ENCODE measurements at regions not wholly inside any gene's neighbourhood (a gene's known extent, or its start where the extent isn't known, plus 50 kb on each side); places are given as distances from the start of the nearest gene placed in this dataset.
"Not testable (repeated sequence)": the region's sequence is repeated elsewhere in the genome, so short reads cannot be mapped to it uniquely, and the experiment has no call there.

DNA sequence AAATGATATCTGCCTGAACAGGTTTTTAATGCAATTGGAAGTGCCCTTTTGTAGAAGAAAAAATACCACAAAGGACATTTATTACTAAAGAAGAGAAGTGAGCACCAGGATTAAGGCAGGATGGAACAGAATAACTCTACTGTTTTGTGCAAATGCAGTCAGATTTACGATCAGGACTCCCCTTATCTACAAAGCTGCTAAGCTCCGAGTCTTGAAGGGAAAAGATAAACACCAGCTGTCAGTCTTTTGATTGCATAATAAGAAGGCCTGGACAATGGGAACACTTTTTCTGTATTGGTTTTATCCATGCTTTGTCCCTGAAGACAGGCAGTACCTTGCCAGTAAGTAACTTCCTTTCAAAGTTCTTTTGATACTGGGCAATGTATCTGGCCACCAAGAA, 797.9 kb upstream of the SLC35B3 start:
- DNase-seq, result no peak

DNA sequence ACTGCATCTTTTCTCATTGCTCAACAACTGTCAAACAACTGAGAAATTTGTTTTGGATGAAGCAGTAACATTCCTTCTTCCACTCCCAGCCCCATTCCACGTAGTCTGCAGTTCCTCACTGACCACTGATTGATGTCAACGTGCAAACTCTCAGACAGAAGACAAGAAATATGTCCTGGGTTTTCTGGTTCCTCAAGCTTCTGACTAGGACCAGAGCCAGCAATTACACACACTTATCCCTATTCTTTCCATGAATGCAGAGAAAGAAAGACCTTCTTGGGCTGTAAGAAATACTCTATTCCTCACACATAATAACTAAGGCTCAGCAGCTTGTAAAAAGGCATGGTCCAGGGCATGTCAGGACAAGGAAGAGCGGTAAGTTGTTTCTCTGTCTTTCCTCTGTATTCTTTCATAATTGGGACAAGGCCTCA, 790.1 kb upstream of the SLC35B3 start:
- no peak for DNase-seq

DNA sequence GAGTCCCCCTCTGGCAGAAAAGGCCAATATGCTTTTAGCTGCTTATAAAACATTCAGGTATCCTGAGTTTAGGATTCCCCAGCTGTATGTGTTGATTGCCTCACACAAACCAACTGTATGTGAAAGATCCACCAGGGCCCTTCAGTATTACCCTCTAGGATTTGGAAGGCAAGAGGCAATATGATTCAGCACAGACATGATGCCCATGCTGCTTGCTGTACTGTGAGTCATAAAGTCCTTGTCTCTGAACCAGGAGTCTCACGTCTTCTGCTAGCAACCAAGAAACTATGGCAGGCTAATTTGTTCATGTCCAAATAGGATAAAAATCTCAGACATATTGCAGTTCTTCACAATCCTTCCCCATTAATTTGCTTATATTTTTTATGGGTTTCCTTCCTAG, 789.2 kb upstream of the SLC35B3 start:
- no peak for DNase-seq

DNA sequence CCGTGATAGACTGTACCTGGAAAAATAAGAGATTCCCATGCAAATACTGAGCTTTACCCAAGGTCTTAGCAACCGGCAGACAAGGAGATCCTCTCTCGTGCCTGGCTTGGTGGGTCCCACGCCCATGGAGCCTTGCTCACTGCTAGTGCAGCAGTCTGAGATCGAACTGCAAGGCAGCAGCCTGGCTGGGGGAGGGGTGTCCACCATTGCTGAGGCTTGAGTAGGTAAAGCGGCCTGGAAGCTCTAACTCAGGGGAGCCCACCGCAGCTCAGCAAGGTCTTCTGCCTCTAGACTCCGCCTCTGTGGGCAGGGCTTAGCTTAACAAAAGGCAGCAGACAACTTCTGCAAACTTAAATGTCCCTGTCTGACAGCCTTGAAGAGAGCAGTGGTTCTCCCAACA, 778.4 kb upstream of the SLC35B3 start:
- DNase-seq, result not testable (repeated sequence)

DNA sequence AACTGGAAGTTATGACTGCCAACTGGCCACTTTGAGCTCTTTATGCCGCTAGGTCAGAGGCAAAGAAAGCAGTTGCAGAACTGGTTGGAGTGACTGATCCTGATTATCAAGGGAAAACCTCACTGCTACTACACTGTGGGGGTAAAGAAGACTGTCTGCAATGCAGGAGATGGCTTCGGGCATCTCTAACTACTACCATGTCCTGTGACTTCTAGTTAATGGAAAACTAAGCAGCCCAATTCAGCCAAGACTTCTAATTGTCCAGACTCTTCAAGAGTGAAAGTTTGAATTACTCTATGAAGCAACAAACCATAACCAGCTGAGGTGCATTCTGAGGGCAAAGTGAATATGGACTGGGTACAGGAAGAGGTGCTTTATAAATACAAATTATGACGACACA, 773.6 kb upstream of the SLC35B3 start:
- no peak for DNase-seq

DNA sequence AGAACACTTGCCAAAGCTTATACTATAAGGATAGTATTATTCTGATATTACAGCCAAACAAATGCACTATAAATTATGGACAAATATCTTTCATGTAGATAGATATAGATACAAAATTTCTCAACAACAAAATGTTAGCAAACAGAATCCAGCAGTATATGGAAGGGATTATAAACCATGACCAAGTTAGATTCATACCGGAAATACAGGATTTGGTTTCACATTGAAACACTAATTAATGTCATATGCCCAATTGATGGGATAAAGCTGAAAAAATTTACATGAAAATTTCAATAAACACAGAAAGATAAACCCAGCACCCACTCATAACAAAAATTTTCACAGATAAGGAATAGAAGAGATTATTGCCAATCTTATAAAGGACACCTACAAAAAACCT, 770.3 kb upstream of the SLC35B3 start:
- DNase-seq, result no peak

DNA sequence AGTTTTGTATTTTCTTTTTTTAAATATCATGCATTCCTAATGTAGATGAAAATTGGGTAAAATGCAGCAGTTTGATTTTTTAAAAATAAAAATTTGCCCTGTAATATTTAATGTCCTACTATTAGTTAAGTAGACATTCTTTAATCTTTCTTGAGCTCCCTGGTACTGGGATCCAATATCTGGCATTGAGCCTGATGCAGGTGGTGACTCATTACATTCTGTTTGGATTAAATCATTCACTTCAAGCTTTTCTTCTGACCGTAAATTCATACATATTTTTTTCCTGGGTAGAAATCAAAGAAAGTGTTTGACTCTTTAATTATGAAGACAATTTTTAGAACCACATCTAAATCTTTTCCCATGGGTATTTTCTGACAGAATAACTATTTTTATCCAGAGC, 768.8 kb upstream of the SLC35B3 start:
- no peak for DNase-seq

DNA sequence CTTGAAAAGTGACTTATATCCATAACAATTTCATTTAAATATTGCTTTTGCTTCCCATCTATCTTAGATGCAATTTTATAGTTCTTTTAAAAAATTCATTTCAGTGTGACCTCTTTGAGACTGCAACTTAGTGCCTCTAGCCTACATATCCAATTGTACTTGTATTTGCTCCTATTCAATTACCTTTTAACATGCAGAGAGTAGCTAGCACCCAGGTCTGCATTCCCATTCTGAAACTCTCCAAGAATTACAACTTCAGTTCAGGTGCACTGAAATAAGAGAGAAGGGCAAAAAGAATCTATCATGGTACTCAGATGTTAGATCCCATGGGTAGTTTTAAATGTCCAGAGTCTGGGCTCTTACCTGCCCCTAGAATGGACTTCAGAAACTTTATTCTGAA, 765.4 kb upstream of the SLC35B3 start:
- DNase-seq, result no peak

DNA sequence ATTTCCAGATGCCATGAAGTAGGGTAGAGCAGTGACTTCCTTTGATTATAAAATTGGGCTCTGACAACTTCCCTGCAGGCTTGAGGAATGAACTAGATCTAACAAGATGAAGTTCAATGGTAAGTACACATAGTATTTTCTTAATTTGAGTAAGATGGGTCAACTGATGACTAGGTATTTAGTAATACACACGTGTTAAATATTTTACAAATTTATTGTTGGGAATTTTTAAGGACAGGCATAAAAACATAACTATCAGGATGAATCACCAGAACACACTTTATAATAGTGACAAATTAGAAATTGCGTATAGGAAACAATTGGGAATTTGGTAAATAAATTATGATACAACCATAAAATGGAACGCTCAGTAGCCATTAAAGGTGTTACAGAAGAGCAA, 762.4 kb upstream of the SLC35B3 start:
- no peak for DNase-seq

DNA sequence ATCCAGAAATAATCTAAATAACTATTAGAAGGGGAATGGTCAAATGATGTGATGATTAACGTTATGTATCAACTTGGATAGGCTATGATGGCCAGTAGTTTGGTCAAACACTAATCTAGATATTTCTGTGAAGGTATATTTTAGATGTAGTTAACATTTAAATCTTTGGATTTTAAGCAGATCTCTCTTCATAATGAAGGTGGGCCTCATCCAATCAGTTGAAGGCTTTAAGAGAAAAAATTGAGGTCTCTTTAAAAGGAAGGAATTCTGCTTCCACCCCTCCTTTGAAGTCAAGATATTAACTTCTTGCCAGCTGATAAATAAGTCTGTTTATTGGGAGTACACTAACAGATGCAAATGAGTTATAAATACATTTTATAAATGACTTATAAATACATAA, 760.0 kb upstream of the SLC35B3 start:
- no peak for DNase-seq

DNA sequence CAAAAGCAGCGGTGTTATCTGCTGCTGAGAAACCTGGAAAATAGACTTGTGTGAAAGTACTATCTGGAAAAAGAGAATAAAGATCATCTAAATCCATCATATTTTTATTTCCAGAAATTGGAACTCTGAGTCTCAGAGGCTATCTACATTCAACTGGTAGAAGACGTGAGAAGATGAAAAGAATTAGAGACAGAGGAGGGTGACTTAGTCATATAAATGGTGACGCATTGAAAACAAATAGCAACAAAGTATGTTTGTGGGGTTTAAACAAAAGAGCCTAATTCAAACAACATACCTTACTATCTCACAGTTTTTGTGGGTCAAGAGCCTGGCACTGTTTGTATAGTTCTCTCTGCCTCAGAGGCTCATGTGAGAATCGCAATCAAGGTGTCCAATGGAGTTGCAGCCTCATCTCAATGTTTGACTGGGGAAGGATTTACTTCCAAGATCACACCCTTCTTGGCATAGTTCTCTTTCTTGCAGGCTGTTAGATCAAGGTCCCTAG, 757.1 kb upstream of the SLC35B3 start:
- DNase-seq, result no peak

DNA sequence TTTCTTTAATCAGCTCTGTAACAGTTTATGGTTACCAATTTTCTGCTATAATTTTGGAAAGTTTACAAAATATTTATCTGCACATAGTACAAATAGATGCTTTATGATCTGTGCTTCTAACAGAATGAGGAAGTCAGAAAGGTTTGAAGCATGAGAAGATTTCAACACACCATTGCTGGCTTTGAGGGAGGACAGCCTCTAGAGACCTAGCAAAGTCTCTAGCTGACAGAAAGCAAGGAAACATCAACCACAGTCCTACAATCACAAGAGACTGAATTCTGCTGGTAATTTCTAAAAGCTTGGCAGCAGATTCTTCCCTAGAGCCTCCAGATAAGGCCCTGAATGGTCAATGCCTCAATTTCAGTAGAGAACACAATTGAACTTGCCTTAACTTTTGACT, 750.8 kb upstream of the SLC35B3 start:
- DNase-seq, result no peak

DNA sequence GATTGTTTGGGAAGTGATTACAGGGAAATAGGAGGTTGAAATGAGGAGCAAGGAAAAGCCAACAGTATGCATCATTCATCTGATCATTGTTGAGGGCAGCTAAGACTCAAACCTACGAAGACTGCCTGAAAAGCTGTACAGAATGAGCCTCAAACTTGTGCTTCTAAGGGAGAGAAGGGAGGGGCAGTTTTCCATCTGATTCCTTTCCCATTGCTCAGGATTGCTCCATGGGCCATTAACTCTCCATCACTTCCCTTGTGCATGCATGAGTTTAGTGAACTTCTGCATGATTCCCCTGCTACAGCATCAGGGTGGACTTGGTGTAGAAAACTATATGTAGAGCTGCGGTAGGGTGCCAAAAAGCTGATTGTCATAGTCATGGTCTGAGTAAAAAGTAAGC, 742.7 kb upstream of the SLC35B3 start:
- DNase-seq, result no peak

DNA sequence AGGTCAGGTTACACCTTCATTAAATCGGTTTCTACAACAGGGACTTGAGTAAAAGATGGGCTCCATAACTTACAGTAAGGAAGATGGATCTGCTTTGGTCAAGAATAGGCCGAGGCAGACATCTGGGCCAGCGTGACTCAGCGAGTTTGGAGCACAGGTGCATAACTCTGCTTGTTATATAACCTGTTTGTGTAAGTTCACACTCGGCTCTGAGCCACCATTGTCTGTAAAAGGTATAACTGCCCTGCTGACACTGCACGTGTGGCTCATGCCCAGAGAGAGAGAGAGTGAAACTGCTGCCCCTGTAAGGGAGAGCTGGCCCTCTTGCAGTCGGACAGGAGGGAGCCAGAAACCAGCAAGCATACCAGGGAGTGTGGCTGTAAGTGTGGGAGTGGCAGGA, 737.9 kb upstream of the SLC35B3 start:
- DNase-seq, result no peak

DNA sequence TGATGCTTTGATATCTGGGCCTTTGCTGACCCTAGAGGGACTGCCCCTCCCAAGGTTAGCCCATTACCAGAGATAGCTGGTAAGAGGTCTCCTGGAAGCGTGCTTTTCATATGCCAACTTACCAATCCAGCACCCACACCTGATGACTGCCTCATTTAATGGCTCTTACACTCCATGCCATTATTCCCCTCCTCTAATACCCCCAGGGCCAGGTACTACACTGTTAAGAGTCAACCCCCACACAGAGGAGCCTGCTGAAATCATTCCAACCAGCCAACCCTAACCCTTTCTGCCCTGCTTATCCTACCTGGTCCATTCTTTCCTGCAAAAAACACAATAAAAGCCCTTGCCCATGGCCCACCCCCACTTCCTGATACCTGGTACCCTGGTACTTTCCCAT, 736.8 kb upstream of the SLC35B3 start:
- DNase-seq, result no peak

DNA sequence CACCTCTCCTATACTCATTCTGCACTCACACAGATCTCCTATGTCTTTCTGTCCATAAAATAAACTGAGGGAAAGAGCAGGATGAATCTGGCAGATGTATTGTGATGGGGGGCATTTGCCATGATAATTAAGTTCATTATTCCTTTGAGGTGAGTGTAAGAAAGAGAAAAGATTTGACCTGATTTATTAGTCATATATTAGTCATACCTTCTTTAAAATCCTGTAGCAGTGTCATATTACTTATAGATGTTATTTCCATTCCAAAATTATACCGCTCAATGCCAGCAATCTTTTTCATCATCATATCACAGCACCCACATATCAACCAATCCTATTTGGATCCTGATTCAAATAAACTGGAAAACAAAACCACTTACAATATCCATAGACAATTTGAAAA, 733.3 kb upstream of the SLC35B3 start:
- no peak for DNase-seq

DNA sequence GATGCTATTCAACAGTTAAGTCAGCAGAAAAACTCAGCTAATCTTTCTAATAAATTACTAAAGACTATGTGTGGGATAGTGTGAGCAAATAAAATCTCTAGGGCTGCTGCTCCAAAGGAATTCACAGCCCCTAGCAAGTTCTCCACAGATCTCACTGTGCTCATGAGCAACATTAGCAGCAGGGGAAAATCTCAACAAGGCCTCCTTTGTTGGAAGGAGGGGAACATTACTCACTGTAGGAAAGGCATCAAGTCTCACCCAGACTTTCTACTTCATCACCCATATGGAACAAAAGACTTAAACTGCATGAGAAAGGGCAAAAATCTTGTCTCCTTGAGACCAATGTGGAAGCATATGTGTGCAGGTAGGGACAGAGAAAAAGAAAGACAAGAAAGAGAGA, 726.4 kb upstream of the SLC35B3 start:
- no peak for DNase-seq

DNA sequence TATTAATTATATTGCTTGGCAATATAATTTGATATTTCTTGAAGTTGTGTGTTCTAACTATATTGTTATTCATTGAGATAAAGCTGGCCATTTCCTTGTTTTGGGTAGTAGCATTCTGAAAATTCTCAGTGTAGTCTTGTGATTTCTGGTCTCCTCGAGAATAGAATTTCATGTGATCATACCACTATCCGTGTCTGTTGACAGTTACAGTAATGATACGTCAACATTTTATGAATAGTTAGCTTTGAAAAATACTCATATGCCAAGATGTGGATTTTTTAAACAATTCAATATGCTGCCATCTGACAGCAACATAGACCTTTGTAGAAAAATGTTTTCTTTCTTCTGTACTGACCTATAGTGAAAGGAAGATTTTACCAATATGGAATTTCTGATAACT, 723.7 kb upstream of the SLC35B3 start:
- DNase-seq, result no peak

DNA sequence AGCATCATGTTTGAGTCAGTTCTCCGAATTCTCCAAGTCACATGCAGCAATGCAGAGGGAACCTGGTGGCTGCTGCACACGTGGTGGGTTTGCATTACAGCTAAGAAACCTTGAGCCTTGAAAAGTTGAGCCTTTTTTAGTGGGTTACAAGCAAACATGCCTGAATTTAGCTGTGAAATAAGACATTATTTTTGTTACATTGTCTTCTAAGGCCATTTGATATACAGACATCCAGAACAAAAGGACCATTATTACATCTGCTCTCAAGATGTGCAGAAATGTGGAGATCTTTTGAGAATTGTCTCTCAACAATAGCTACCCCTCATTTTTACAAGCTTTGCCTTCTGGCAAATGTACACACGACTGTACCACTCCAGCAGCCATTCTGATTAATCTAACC, 720.5 kb upstream of the SLC35B3 start:
- DNase-seq, result no peak

DNA sequence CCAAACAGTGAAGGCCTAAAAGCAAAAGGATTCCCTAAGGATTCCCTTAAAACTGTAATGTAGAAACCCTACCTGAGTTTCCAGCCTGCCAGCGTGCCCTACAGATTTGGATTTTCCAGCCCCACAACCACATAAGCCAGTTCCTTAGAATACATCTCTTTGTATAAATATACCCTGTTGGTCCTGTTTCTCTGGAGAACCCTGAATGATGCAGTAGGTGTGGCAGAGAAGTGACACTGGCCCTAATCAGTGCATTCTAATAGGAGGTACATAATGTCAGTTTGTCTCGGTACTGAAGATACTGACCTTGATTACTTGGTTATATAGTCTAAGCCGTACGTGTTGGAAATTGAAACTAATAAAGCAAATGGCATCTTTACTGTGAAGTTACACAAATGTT, 707.8 kb upstream of the SLC35B3 start:
- DNase-seq, result no peak

DNA sequence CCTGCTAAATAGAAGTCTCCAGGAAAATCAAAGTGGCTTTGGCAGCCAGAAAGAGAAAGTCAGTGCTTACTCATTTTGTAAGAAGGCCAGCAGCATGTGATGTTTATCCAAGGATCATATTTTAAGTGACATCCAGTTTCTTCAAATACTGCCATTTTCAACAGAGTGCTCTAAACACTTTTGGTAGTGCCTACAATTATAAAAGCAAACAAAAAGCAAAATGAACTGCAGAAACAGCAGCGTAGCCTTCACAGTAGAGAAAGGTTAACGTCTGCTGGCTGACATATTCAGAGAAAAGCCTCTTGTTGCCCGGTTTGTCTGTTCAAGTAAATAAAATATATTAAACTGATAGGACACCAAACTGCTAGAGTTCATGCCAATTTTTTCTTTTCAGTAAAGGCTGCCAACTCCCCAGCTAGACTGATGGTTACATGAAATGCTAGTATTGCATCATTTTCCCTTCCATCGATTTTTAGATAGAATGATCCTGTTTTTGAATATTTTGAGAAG, 705.7 kb upstream of the SLC35B3 start:
- DNase-seq, result peak; percentile 84 to 97

DNA sequence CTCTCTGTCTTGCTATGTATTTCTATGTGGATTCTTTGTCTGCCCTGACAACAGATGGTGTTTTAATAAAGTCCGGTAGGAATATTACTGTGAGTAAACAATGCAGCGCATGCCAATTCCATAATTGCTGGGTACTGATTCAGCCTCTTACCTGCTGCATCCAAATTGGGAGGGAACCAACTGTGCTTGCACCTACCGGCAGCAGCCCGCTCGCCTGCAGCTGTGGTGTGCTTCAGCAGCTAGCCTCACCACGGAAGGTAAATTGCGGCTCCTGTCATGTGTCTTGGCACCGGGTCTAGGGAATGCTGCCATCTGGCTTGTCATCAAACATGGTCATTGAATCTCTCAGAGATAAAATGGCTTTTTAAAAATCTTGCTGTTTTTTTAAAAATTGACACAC, 704.8 kb upstream of the SLC35B3 start:
- peak; percentile 97 to 99 for DNase-seq

DNA sequence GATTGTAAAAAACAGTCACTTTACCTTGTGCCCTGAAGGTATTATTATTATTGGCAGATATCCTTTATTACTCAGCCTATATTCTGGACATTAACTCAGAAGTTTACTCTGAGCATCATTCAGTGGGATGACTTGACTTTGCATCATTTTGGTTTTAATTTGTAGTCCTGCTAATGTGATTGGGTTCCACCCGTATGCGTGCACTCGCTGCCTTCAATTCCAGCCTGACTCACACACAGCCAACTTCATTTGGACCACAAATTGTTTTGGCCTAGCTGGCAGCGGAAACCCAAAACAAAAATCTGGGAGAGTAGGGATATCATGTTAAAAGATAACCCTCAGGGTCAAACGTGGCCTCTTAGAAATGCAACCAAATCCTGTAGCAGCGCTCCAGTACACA, 704.4 kb upstream of the SLC35B3 start:
- DNase-seq, result peak in 1 of 2 experiments; percentile 56

DNA sequence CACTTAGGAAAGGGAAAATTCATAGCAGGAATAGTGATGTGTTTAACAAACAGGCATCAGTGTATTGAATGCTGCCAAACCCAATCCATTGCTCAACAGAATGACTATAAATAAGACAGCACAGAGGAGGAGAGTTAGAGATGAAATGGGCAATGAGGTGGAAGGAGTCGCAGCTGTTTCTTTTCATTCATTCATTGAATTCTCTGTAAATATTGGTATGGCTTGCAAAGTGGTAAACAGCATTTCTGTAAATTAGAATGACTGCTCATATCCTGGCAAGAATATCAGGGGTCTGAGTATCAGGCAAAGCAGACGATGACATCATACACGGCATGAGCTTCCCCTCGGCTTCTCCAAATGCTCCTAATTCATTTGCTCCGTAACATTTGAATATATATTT, 703.6 kb upstream of the SLC35B3 start:
- DNase-seq, result peak; percentile 45 to 78

DNA sequence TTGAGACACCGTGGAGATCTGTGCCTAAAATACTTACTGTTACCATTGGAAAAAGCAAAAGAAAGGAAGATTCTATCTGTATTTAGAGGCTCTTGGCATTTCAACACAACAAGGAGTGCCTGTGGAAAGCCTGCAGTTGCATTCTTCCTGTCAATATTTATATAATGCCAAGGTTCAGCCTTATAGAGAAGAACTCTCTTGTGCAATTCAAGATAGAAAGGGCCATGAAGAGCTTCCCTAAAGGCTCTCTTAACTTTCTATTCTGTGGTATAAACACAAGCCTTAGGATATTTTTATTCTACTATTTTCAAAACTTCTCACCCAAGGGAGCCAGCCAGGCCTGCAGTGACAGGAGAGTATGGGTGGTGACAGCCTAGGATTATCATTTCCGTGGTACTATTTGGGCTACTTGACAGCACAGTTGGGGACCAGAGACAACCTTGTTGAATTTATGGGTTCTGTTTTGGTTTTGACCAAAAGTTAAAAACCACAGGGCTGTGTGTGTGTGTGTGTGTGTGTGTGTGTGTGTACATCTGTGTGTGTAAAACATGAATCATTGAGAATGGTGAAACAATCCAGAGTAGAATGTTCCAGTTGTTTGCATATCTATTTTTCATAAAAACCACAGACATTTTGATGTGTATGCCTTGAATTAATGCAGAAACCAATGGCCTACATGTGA, 700.9 kb upstream of the SLC35B3 start:
- DNase-seq, result no peak
